GM21367 (cell line): ENCODE measurements at regions not wholly inside any gene's neighbourhood (a gene's known extent, or its start where the extent isn't known, plus 50 kb on each side); places are given as distances from the start of the nearest gene placed in this dataset.

Experiments used
- ATAC-seq: cut with Tn5 transposase; IDR thresholded peaks from one replicate; pipeline ENCODE4 v1.9.1; 2021; ENCODE audit not compliant: unreplicated experiment

GRCh38 chr9:12065686-12066085 is 627.5 kb upstream of the TYRP1 start:
- no peak for ATAC-seq

GRCh38 chr9:12066455-12067035 is 626.6 kb upstream of the TYRP1 start:
- ATAC-seq = no peak

- no peak for ATAC-seq
Measured at GRCh38 chr9:12069366-12069765, 623.8 kb upstream of the TYRP1 start.

DNA sequence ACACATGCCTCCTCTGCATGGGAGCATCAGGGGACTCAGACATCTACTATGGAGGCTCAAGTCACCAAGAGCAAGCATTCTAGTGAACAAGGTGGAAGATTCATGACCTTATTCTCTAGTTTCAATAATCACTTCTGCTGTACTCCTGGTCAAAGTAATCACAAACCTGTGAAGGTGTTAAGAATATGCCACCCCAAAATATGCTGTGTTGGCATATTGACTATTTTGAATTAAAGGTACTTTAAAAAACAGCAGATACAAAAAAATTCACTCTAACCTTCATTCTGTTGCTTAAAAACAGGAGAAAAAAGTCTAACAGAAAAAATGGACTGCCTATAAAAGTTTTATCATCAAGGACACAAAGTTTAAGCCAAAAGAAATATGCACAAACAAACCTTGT is 607.8 kb upstream of the TYRP1 start:
- ATAC-seq = no peak

- no peak for ATAC-seq
Measured at GRCh38 chr9:12091865-12092527, 601.2 kb upstream of the TYRP1 start.

DNA sequence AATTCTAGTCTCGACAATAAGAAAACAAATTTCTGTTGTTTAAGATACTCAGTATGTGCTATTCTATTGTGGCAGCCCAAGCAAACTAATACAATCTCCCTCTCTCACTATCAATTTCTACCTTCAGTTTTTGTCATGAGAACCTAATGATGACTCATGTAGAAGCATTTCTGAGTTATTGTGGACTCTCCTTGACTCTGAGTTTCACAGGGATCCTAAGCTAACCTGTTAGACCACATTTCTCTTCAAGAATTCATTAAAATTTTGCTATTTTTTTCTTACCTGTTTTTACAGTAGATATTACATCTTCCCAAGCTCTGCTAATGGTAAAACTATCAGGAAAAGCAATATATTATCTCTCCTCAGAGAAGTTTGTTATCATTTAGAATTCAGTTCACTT is 599.1 kb upstream of the TYRP1 start:
- ATAC-seq = no peak

- ATAC-seq = no peak
Measured at GRCh38 chr9:12095931-12096330, 597.3 kb upstream of the TYRP1 start.

DNA sequence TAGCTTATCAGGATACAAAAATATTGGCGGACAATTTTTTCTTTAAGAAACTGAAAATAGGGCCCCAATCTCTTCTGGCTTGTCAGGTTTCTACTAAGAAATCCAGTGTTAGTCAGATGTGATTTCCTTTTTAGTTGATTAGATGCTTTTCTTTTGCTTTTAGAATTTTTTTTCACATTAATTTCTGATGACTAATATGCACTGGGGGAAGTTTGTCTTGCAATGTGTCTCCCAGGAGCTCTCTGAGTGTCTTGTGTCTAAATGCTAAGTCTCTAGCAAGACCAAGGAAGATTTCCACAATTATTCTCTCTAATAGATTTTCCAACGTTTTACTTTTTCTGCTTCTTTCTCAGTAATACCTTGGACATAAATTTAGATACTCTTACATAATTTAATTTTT is 559.8 kb upstream of the TYRP1 start:
- ATAC-seq = no peak

GRCh38 chr9:12141422-12141821 is 551.8 kb upstream of the TYRP1 start:
- ATAC-seq = no peak

DNA sequence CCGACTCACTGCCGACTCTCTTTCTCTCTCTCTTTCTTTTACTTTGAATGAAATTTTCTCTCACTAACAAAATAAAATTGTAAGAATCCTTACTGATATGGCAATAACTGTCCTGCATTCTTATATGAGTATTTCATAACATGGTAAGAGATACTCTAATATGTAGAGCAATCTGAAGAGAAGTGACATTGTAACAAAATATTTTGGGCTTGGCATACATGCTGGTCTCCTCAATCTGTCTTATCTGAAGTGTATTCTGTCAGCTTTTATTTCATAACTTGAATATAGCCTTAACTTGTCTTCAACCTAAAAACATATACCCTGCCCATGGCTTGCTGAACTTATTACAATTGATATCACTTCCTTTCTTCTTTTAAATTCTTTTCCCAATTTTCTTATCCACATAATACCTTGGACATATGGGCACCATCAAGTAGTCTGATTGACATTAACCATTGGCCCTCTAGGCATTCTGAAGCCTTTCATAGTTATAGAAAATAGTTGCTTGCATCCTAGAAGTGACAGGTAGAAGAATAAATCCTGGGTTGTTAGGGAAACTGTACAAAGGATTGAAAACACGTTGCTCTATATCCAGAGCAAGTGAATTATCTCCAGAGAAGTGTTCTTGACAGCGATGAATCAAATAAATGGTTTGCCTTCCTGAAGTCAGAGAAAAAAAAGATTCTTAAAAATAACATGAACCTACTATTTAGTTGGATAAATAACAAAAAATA is 537.6 kb upstream of the TYRP1 start:
- no peak for ATAC-seq

- no peak for ATAC-seq
Measured at GRCh38 chr9:12162181-12162815, 530.9 kb upstream of the TYRP1 start.

DNA sequence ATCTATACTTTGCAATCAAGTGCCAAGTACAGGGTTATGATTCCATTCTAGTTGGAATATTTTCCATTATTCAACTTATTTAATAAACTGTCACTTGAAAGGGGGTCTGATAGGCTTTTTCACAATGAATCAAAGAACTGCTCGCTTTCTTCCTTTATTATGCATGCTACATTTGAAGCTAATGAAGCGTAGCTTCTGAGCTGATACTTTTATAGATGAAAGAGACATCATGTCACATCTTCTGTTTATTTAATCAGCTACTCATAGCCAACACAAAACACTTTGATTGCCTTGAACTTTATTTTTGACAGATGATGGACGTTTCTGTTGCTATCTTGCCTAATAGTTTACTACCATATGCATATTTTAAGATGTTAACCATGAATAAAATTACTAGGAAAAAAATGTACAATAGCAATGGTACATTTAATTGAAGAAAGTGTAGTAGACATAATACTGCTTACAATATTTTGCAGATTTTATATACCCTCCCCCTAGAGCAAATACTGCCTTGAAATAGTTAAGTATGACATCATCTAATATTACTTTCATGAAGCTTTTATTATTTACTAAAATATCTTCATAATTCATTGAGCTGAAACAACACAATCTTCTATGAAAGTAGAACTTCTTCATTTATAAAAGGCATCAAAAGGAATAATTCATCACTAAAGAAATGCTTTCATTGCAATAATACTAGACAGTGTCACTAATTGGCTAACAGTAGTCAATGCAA is 529.3 kb upstream of the TYRP1 start:
- no peak for ATAC-seq

GRCh38 chr9:12166518-12166917 is 526.7 kb upstream of the TYRP1 start:
- no peak for ATAC-seq

DNA sequence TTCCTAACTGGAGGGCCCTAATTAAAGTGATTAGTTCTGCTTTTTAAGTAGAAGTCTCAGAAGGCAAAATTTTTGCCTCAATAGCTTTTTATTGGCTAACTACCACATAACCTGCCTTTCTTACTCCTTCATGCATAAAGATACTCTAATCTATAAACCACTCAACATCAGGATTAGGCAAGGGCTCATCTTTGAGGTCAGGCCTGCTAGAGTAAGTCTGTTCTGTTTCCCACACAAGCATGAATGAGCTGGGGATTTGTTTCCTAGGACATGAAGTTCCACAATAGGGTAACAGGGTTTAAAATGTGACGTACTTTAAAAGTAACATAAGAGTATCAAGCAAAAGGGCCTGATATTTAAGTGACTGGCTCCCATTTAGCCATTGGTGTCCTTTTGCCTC is 522.7 kb upstream of the TYRP1 start:
- ATAC-seq = no peak

- no peak for ATAC-seq
Measured at GRCh38 chr9:12178634-12179033, 514.6 kb upstream of the TYRP1 start.

DNA sequence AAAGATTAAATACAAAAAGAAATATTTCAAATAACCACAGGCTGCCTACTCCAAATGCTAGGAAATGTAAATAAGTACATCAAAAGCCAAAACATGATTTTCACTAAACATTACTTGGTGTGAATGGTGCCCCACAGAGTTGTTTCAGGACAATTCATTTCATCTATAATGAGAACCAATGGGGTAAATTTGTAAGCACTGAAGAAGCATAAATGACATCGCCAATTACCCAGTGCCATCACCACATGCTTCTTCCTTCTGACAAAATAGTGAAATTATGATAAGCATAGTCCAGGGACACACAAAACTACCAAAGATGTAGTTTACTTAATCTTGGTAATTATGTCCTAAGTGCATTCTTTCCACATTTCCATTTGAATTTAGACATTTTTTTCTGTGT is 510.4 kb upstream of the TYRP1 start:
- no peak for ATAC-seq

- no peak for ATAC-seq
Measured at GRCh38 chr9:12183321-12183720, 509.9 kb upstream of the TYRP1 start.

- ATAC-seq = no peak
Measured at GRCh38 chr9:12185856-12186255, 507.3 kb upstream of the TYRP1 start.

DNA sequence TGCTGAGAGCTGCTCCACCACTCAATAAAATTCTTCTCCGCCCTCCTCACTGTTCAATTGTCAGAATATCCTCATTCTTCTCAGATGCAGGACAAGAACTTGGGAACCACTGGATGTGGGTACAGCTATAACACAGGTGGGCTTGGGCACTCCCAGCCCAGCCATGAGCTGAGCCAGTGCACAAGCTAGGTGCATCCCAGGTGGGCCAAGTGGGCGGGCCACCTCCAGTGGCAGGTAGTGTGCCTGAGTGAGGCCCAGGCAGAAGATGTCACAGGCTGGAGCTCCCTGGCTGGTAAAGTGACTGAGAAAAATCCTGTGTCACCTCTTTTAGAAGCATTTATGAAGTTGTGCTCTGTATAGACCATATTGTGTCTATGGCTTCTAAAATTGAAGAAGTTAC is 501.6 kb upstream of the TYRP1 start:
- ATAC-seq = no peak

- ATAC-seq = no peak
Measured at GRCh38 chr9:12194731-12195130, 498.5 kb upstream of the TYRP1 start.

DNA sequence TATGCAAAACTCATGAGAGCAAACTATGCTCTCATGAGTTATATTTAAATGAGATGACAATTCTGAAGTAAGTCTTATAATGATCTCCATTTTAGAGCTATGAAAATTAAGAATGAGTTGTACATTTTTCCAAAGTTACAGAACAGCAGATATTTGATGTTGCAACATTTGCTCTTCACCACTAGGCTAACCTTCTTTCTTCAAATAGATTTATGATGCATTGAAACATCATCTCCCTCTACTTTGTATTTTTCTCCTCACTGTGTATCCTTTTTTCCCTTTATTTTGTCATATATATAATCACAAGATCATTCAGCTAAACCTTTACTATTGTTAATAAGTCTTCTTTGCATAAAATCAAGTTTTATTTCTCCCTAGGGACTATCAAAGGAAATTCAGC is 497.7 kb upstream of the TYRP1 start:
- no peak for ATAC-seq
